ENCODE measurements at regions not wholly inside any gene's neighbourhood (a gene's known extent, or its start where the extent isn't known, plus 50 kb on each side); places are given as distances from the start of the nearest gene placed in this dataset.

GRCh38 chr9:16352251-16352650 lies 518.2 kb downstream of the BNC2 start:
- Histone ChIP-seq H3F3A (ENCODE audit: insufficient read depth, low read length) (no peaks in the 10 kb centered on the region), H2AFZ (ENCODE audit: low read length) (no peak overlapping the region), H3K9ac (ENCODE audit: low read length) (no peak overlapping the region), H3K4me2 (ENCODE audit: low read depth, low read length) (no peak overlapping the region), H3K79me2 (ENCODE audit: low read length) (no peaks in the 10 kb centered on the region), H3K4me3 (ENCODE audit: low read length) (no peak overlapping the region), H3K27me3 (replicated peaks; ENCODE audit: insufficient read depth, low read length) (no peaks in the 10 kb centered on the region), H3K4me1 (ENCODE audit: low read length) (no peaks in the 10 kb centered on the region), H3K36me3 (replicated peaks; ENCODE audit: insufficient read depth, low read length) (no peaks in the 10 kb centered on the region), H3K9me2 (replicated peaks; ENCODE audit: insufficient read depth, low read length) (no peaks in the 10 kb centered on the region), H4K20me1 (ENCODE audit: insufficient read depth, low read length) (no peaks in the 10 kb centered on the region), H3K9me3 (replicated peaks; ENCODE audit: insufficient read depth, low read length) (no peaks in the 10 kb centered on the region), H3K27ac (ENCODE audit: low read length) (no peak overlapping the region)
- TF ChIP-seq CTCF (IDR thresholded peaks at IDR 0.05; ENCODE audit: low read length) = no peak
- TF ChIP-seq EZH2 (optimal IDR thresholded peaks at IDR 0.05; ENCODE audit: low read depth, low read length) = no peak
- TF ChIP-seq EZH2phosphoT487 (IDR thresholded peaks at IDR 0.05; ENCODE audit: low read length) = no peak
- no peak for DNase-seq

- Histone ChIP-seq H3K9me2 (replicated peaks; ENCODE audit: insufficient read depth, low read length) (no peaks in the 10 kb centered on the region), H3K4me2 (ENCODE audit: low read depth, low read length) (no peak overlapping the region), H3K4me1 (ENCODE audit: low read length) (no peaks in the 10 kb centered on the region), H3K79me2 (ENCODE audit: low read length) (no peaks in the 10 kb centered on the region), H3K27ac (ENCODE audit: low read length) (no peak overlapping the region), H3F3A (ENCODE audit: insufficient read depth, low read length) (no peaks in the 10 kb centered on the region), H3K27me3 (replicated peaks; ENCODE audit: insufficient read depth, low read length) (no peaks in the 10 kb centered on the region), H3K36me3 (replicated peaks; ENCODE audit: insufficient read depth, low read length) (no peaks in the 10 kb centered on the region), H3K9me3 (replicated peaks; ENCODE audit: insufficient read depth, low read length) (no peaks in the 10 kb centered on the region), H3K4me3 (ENCODE audit: low read length) (no peak overlapping the region), H2AFZ (ENCODE audit: low read length) (no peak overlapping the region), H3K9ac (ENCODE audit: low read length) (no peak overlapping the region), H4K20me1 (ENCODE audit: insufficient read depth, low read length) (no peaks in the 10 kb centered on the region)
- no peak for DNase-seq
- TF ChIP-seq EZH2phosphoT487 (IDR thresholded peaks at IDR 0.05; ENCODE audit: low read length) (no peak), CTCF (IDR thresholded peaks at IDR 0.05; ENCODE audit: low read length) (no peak)
Observed at GRCh38 chr9:16352791-16353401, 517.6 kb downstream of the BNC2 start.

GRCh38 chr9:16356196-16356765 lies 514.2 kb downstream of the BNC2 start:
- H3F3A ChIP-seq (ENCODE audit: insufficient read depth, low read length) = no peaks in the 10 kb centered on the region
- no peaks in the 10 kb centered on the region for H3K79me2 ChIP-seq (ENCODE audit: low read length)
- H4K20me1 ChIP-seq (ENCODE audit: insufficient read depth, low read length) = no peaks in the 10 kb centered on the region
- H3K9me3 ChIP-seq (replicated peaks; ENCODE audit: insufficient read depth, low read length) = no peaks in the 10 kb centered on the region
- no peak overlapping the region for H3K4me3 ChIP-seq (ENCODE audit: low read length)
- H3K27me3 ChIP-seq (replicated peaks; ENCODE audit: insufficient read depth, low read length) = no peaks in the 10 kb centered on the region
- no peak overlapping the region for H3K9ac ChIP-seq (ENCODE audit: low read length)
- TF ChIP-seq CTCF (IDR thresholded peaks at IDR 0.05; ENCODE audit: low read length) (no peak), EZH2phosphoT487 (IDR thresholded peaks at IDR 0.05; ENCODE audit: low read length) (no peak), EZH2 (optimal IDR thresholded peaks at IDR 0.05; ENCODE audit: low read depth, low read length) (no peak)
- no peaks in the 10 kb centered on the region for H3K36me3 ChIP-seq (replicated peaks; ENCODE audit: insufficient read depth, low read length)
- no peaks in the 10 kb centered on the region for H3K9me2 ChIP-seq (replicated peaks; ENCODE audit: insufficient read depth, low read length)
- no peak overlapping the region for H3K4me2 ChIP-seq (ENCODE audit: low read depth, low read length)
- no peak for DNase-seq
- no peaks in the 10 kb centered on the region for H3K4me1 ChIP-seq (ENCODE audit: low read length)
- no peak overlapping the region for H2AFZ ChIP-seq (ENCODE audit: low read length)
- no peak overlapping the region for H3K27ac ChIP-seq (ENCODE audit: low read length)

All from MM.1S (cell line).